Astrocyte of the cerebellum (primary cell): ENCODE measurements at regions not wholly inside any gene's neighbourhood (a gene's known extent, or its start where the extent isn't known, plus 50 kb on each side); places are given as distances from the start of the nearest gene placed in this dataset.

Experiments used
- DNase-seq: peaks from one replicate; pipeline ENCODE4 v3.0.0-alpha.2; 2011; ENCODE audit warnings: low read depth
- H3K4me3 ChIP-seq: 2 replicates; pipeline ENCODE4 v1.5.1; 2011; ENCODE audit warnings: mild to moderate bottlenecking, low read depth, low read length, moderate library complexity
- CTCF ChIP-seq: IDR thresholded peaks from 2 replicates; pipeline ENCODE4 v1.5.1; 2012; ENCODE audit warnings: low read length, low read depth, moderate library complexity, mild to moderate bottlenecking; ENCODE audit errors: missing control alignments
- in situ Hi-C: cut with HindIII; loops from 2 replicates; pipeline ENCODE4 v1.10.0; 2017; ENCODE audit warnings: low sequenced_read_pairs

- H3K4me3 ChIP-seq: no peak overlapping the region
- TF ChIP-seq CTCF: no peak
- DNase-seq: no peak
- in situ Hi-C loops: no loop called here
Measured at GRCh38 chr11:106461839-106462545, 384.5 kb downstream of the AASDHPPT start.

GRCh38 chr11:106463154-106463553 lies 385.7 kb downstream of the AASDHPPT start:
- in situ Hi-C loops: no loop called here
- no peak for TF ChIP-seq CTCF
- DNase-seq: no peak
- no peak overlapping the region for H3K4me3 ChIP-seq

- in situ Hi-C loops: no loop called here
- TF ChIP-seq CTCF: no peak
- no peak overlapping the region for H3K4me3 ChIP-seq
- no peak for DNase-seq
Measured at GRCh38 chr11:106463796-106464201, 386.3 kb downstream of the AASDHPPT start.

GRCh38 chr11:106464728-106465127 lies 387.3 kb downstream of the AASDHPPT start:
- no peak for TF ChIP-seq CTCF
- no peak overlapping the region for H3K4me3 ChIP-seq
- in situ Hi-C loops: no loop called here
- no peak for DNase-seq

GRCh38 chr11:106466521-106467080 lies 389.1 kb downstream of the AASDHPPT start:
- in situ Hi-C loops: no loop called here
- no peak overlapping the region for H3K4me3 ChIP-seq
- no peak for TF ChIP-seq CTCF
- DNase-seq: peak; percentile 83

- in situ Hi-C loops: no loop called here
- no peak for DNase-seq
- TF ChIP-seq CTCF: no peak
- H3K4me3 ChIP-seq: no peak overlapping the region
Measured at GRCh38 chr11:106467501-106467900, 390.0 kb downstream of the AASDHPPT start.
